Loucy (cell line): ENCODE measurements at regions not wholly inside any gene's neighbourhood (a gene's known extent, or its start where the extent isn't known, plus 50 kb on each side); places are given as distances from the start of the nearest gene placed in this dataset.

Source experiments
- H2AFZ ChIP-seq: fragments of 200-600 bp; sonication (generic); 2 replicates; pipeline ENCODE4 v1.6.0; 2016; ENCODE audit warnings: antibody characterized with exemption, mild to moderate bottlenecking, low read length, moderate library complexity
- H3F3A ChIP-seq: fragments of 200-600 bp; 2 replicates; pipeline ENCODE4 v1.6.0; 2016; ENCODE audit warnings: antibody characterized with exemption, low read depth, mild to moderate bottlenecking
- H3K27me3 ChIP-seq: fragments of 200-600 bp; sonication (generic); 2 replicates; pipeline ENCODE4 v1.6.1; 2014; ENCODE audit warnings: low read length, mild to moderate bottlenecking; ENCODE audit not compliant: insufficient read depth, poor library complexity, severe bottlenecking
- H3K36me3 ChIP-seq: fragments of 200-600 bp; sonication (generic); 2 replicates; pipeline ENCODE4 v1.6.1; 2016; ENCODE audit warnings: low read length; ENCODE audit not compliant: insufficient read depth
- H3K4me1 ChIP-seq: fragments of 200-600 bp; sonication (generic); 2 replicates; pipeline ENCODE4 v1.5.1; 2014; ENCODE audit warnings: low read length, mild to moderate bottlenecking; ENCODE audit not compliant: insufficient read depth, poor library complexity, severe bottlenecking
- H3K4me2 ChIP-seq: fragments of 200-600 bp; sonication (generic); 2 replicates; pipeline ENCODE4 v1.6.0; 2014; ENCODE audit warnings: antibody characterized with exemption, low read length, low read depth, mild to moderate bottlenecking; ENCODE audit not compliant: poor library complexity, severe bottlenecking
- H3K4me3 ChIP-seq: fragments of 200-600 bp; sonication (generic); 2 replicates; pipeline ENCODE4 v1.5.1; 2014; ENCODE audit warnings: low read length, mild to moderate bottlenecking, mixed read lengths; ENCODE audit not compliant: poor library complexity, severe bottlenecking
- H3K79me2 ChIP-seq: fragments of 200-600 bp; sonication (generic); 2 replicates; pipeline ENCODE4 v1.6.1; 2014; ENCODE audit warnings: low read length; ENCODE audit not compliant: insufficient read depth
- H3K9ac ChIP-seq: fragments of 200-600 bp; sonication (generic); 2 replicates; pipeline ENCODE4 v1.6.0; 2014; ENCODE audit warnings: mild to moderate bottlenecking, low read depth, low read length, moderate library complexity; ENCODE audit not compliant: poor library complexity, severe bottlenecking
- H3K9me2 ChIP-seq: fragments of 200-600 bp; sonication (generic); replicated peaks from 2 replicates; pipeline ENCODE4 v1.6.1; 2016; ENCODE audit warnings: low read depth, low read length, mixed read lengths
- H3K9me3 ChIP-seq: fragments of 200-600 bp; sonication (generic); 2 replicates; pipeline ENCODE4 v1.6.1; 2014; ENCODE audit warnings: mild to moderate bottlenecking, antibody characterized with exemption, low read length, low read depth; ENCODE audit not compliant: insufficient read depth
- H4K20me1 ChIP-seq: fragments of 200-600 bp; sonication (generic); 2 replicates; pipeline ENCODE4 v1.6.0; 2014; ENCODE audit warnings: antibody characterized with exemption, low read length, mild to moderate bottlenecking; ENCODE audit not compliant: insufficient read depth, poor library complexity, severe bottlenecking
- CTCF ChIP-seq: fragments of 200-600 bp; sonication (generic); conservative IDR thresholded peaks from 2 replicates; pipeline ENCODE4 v1.5.1; 2014; ENCODE audit warnings: mild to moderate bottlenecking, antibody characterized with exemption, low read length
- EZH2phosphoT487 ChIP-seq: fragments of 200-600 bp; IDR thresholded peaks from 2 replicates; pipeline ENCODE4 v1.6.1; 2018; ENCODE audit warnings: antibody characterized with exemption, mild to moderate bottlenecking, moderate library complexity, borderline replicate concordance

GRCh38 chr14:38549564-38549963 lies 293.7 kb upstream of the CLEC14A start:
- no peaks in the 10 kb centered on the region for H3F3A ChIP-seq

GRCh38 chr14:38547961-38548490 lies 292.1 kb upstream of the CLEC14A start:
- H4K20me1 ChIP-seq = no peaks in the 10 kb centered on the region
- no peak overlapping the region for H2AFZ ChIP-seq
- no peaks in the 10 kb centered on the region for H3K9me3 ChIP-seq
- no peaks in the 10 kb centered on the region for H3K4me1 ChIP-seq
- no peak overlapping the region for H3K4me2 ChIP-seq
- H3K79me2 ChIP-seq = no peaks in the 10 kb centered on the region
- no peak overlapping the region for H3K9ac ChIP-seq
- no peaks in the 10 kb centered on the region for H3K27me3 ChIP-seq
- no peaks in the 10 kb centered on the region for H3K36me3 ChIP-seq
- no peak overlapping the region for H3K4me3 ChIP-seq
- H3K9me2 ChIP-seq = no peaks in the 10 kb centered on the region
- no peaks in the 10 kb centered on the region for H3F3A ChIP-seq
- TF ChIP-seq EZH2phosphoT487 (no peak), CTCF (no peak)

More at GRCh38 chr14:38549564-38549963, 293.7 kb upstream of the CLEC14A start:
- Histone ChIP-seq H3K9me2 (no peaks in the 10 kb centered on the region), H3K4me1 (no peaks in the 10 kb centered on the region), H2AFZ (no peak overlapping the region), H3K9ac (no peak overlapping the region), H3K9me3 (no peaks in the 10 kb centered on the region), H3K27me3 (no peaks in the 10 kb centered on the region), H3K79me2 (no peaks in the 10 kb centered on the region), H3K4me3 (no peak overlapping the region), H3K36me3 (no peaks in the 10 kb centered on the region), H3K4me2 (no peak overlapping the region), H4K20me1 (no peaks in the 10 kb centered on the region)
- TF ChIP-seq EZH2phosphoT487 (no peak), CTCF (no peak)

GRCh38 chr14:38546932-38547551 lies 291.1 kb upstream of the CLEC14A start:
- Histone ChIP-seq H3K9me2 (no peaks in the 10 kb centered on the region), H3K36me3 (no peaks in the 10 kb centered on the region), H3F3A (no peaks in the 10 kb centered on the region), H2AFZ (no peak overlapping the region), H3K79me2 (no peaks in the 10 kb centered on the region), H3K9ac (no peak overlapping the region), H3K4me2 (no peak overlapping the region), H3K27me3 (no peaks in the 10 kb centered on the region), H4K20me1 (no peaks in the 10 kb centered on the region), H3K4me1 (no peaks in the 10 kb centered on the region), H3K4me3 (no peak overlapping the region), H3K9me3 (no peaks in the 10 kb centered on the region)
- TF ChIP-seq CTCF (no peak), EZH2phosphoT487 (no peak)
